SK-N-SH (cell line): ENCODE measurements at regions not wholly inside any gene's neighbourhood (a gene's known extent, or its start where the extent isn't known, plus 50 kb on each side); places are given as distances from the start of the nearest gene placed in this dataset.

ENCODE experiments used
- CHD2 ChIP-seq: fragments of 150-350 bp; IDR thresholded peaks from 2 replicates; pipeline ENCODE4 v1.6.1; 2018; ENCODE audit warnings: low read length; ENCODE audit not compliant: partially characterized antibody
- JUND ChIP-seq: IDR thresholded peaks from 2 replicates; pipeline ENCODE4 v1.4.0; 2012
- PBX3 ChIP-seq: IDR thresholded peaks from 2 replicates; pipeline ENCODE4; 2012
- YY1 ChIP-seq: IDR thresholded peaks from 2 replicates; pipeline ENCODE4 v1.4.0; 2012; ENCODE audit warnings: low read depth, mild to moderate bottlenecking
- TF ChIP-seq, protein P1 (sequence below): fragments of 200-600 bp; sonication (generic); IDR thresholded peaks from 2 replicates; pipeline ENCODE4 v1.6.1; 2017; ENCODE audit warnings: antibody characterized with exemption, mild to moderate bottlenecking, moderate library complexity
- TF ChIP-seq, protein P2 (sequence below): IDR thresholded peaks from 2 replicates; pipeline ENCODE4 v1.6.1; 2012; ENCODE audit warnings: mild to moderate bottlenecking, low read depth, low read length, moderate library complexity

DNA sequence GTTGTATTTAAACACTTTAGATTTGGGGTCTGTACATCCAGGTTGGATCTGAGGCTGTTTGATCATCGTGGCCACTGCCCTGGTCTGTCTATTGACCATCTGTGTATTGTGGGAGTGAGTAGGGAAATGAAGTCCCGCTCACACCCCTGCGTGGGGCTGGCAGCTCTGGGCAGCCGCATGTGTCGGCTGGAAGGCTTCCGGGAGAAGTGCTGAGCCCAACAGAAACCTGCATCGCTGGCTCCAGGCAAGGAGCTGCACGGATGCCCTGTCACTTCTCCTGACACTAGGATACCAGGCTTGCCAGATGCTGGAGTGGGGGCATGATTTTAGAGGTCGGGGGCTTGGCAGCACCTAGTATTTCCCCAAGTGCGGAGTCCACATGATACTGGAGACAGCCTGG lies 93.6 kb downstream of the PHETA1 start:
- TF ChIP-seq YY1 (no peak), JUND (no peak), CHD2 (no peak), PBX3 (no peak)
- TF ChIP-seq, protein P1, sequence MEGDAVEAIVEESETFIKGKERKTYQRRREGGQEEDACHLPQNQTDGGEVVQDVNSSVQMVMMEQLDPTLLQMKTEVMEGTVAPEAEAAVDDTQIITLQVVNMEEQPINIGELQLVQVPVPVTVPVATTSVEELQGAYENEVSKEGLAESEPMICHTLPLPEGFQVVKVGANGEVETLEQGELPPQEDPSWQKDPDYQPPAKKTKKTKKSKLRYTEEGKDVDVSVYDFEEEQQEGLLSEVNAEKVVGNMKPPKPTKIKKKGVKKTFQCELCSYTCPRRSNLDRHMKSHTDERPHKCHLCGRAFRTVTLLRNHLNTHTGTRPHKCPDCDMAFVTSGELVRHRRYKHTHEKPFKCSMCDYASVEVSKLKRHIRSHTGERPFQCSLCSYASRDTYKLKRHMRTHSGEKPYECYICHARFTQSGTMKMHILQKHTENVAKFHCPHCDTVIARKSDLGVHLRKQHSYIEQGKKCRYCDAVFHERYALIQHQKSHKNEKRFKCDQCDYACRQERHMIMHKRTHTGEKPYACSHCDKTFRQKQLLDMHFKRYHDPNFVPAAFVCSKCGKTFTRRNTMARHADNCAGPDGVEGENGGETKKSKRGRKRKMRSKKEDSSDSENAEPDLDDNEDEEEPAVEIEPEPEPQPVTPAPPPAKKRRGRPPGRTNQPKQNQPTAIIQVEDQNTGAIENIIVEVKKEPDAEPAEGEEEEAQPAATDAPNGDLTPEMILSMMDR = no peak
- TF ChIP-seq, protein P2, sequence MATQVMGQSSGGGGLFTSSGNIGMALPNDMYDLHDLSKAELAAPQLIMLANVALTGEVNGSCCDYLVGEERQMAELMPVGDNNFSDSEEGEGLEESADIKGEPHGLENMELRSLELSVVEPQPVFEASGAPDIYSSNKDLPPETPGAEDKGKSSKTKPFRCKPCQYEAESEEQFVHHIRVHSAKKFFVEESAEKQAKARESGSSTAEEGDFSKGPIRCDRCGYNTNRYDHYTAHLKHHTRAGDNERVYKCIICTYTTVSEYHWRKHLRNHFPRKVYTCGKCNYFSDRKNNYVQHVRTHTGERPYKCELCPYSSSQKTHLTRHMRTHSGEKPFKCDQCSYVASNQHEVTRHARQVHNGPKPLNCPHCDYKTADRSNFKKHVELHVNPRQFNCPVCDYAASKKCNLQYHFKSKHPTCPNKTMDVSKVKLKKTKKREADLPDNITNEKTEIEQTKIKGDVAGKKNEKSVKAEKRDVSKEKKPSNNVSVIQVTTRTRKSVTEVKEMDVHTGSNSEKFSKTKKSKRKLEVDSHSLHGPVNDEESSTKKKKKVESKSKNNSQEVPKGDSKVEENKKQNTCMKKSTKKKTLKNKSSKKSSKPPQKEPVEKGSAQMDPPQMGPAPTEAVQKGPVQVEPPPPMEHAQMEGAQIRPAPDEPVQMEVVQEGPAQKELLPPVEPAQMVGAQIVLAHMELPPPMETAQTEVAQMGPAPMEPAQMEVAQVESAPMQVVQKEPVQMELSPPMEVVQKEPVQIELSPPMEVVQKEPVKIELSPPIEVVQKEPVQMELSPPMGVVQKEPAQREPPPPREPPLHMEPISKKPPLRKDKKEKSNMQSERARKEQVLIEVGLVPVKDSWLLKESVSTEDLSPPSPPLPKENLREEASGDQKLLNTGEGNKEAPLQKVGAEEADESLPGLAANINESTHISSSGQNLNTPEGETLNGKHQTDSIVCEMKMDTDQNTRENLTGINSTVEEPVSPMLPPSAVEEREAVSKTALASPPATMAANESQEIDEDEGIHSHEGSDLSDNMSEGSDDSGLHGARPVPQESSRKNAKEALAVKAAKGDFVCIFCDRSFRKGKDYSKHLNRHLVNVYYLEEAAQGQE = no peak
